ENCODE measurements at regions not wholly inside any gene's neighbourhood (a gene's known extent, or its start where the extent isn't known, plus 50 kb on each side); places are given as distances from the start of the nearest gene placed in this dataset.

GRCh38 chr12:89200217-89200616 is 152.1 kb downstream of the DUSP6 start:
- H3K36me3 ChIP-seq (ENCODE audit: insufficient read depth, low read length): no peaks in the 10 kb centered on the region
- intact Hi-C loops (cut with micrococcal nuclease; ENCODE audit: unreplicated experiment): no loop called here
- H3K27ac ChIP-seq (ENCODE audit: low read depth, low read length, poor library complexity, severe bottlenecking): no peak overlapping the region
- no peaks in the 10 kb centered on the region for H3K9me2 ChIP-seq (ENCODE audit: insufficient read depth, low read length)
- H3K4me2 ChIP-seq (ENCODE audit: low read length): no peak overlapping the region
- H3K9me3 ChIP-seq (ENCODE audit: low read length): no peaks in the 10 kb centered on the region
- CTCF ChIA-PET (ENCODE audit: unreplicated experiment): no interaction called here
- H3K4me3 ChIP-seq (ENCODE audit: low read depth, low read length, poor library complexity, severe bottlenecking): no peak overlapping the region
- POLR2A ChIA-PET: no interaction called here
- H4K20me1 ChIP-seq (ENCODE audit: insufficient read depth, low read length): no peaks in the 10 kb centered on the region
- no peak for DNase-seq (ENCODE audit: low spot score)
- no peak for TF ChIP-seq EZH2phosphoT487 (IDR thresholded peaks at IDR 0.05; ENCODE audit: borderline replicate concordance, low read depth, low read length)
- no peak for TF ChIP-seq CTCF (conservative IDR thresholded peaks at IDR 0.05; ENCODE audit: low read length)
- H3K79me2 ChIP-seq (ENCODE audit: insufficient read depth, low read depth, low read length): no peaks in the 10 kb centered on the region
- no peaks in the 10 kb centered on the region for H3K4me1 ChIP-seq (ENCODE audit: insufficient read depth, low read length, poor library complexity, severe bottlenecking)
- no TSS peak for BruUV-seq (replicated peaks)
- H2AFZ ChIP-seq (ENCODE audit: low read length): no peak overlapping the region

- CTCF ChIA-PET (ENCODE audit: unreplicated experiment): no interaction called here
- no peak overlapping the region for H3K4me2 ChIP-seq (ENCODE audit: low read length)
- no TSS peak for BruUV-seq (replicated peaks)
- H2AFZ ChIP-seq (ENCODE audit: low read length): no peak overlapping the region
- H3K4me3 ChIP-seq (ENCODE audit: low read depth, low read length, poor library complexity, severe bottlenecking): no peak overlapping the region
- intact Hi-C loops (cut with micrococcal nuclease; ENCODE audit: unreplicated experiment): no loop called here
- H3K9me2 ChIP-seq (ENCODE audit: insufficient read depth, low read length): no peaks in the 10 kb centered on the region
- no peaks in the 10 kb centered on the region for H3K36me3 ChIP-seq (ENCODE audit: insufficient read depth, low read length)
- no peak for DNase-seq (ENCODE audit: low spot score)
- POLR2A ChIA-PET: interaction anchor here (0.6 kb wide), 2 partner anchors 42 to 43 kb away, joined by 3 read pairs; no protein-coding TSS in a partner anchor
- no peak overlapping the region for H3K27ac ChIP-seq (ENCODE audit: low read depth, low read length, poor library complexity, severe bottlenecking)
- H4K20me1 ChIP-seq (ENCODE audit: insufficient read depth, low read length): no peaks in the 10 kb centered on the region
- no peaks in the 10 kb centered on the region for H3K9me3 ChIP-seq (ENCODE audit: low read length)
- no peaks in the 10 kb centered on the region for H3K4me1 ChIP-seq (ENCODE audit: insufficient read depth, low read length, poor library complexity, severe bottlenecking)
- H3K79me2 ChIP-seq (ENCODE audit: insufficient read depth, low read depth, low read length): no peaks in the 10 kb centered on the region
- TF ChIP-seq EZH2phosphoT487 (IDR thresholded peaks at IDR 0.05; ENCODE audit: borderline replicate concordance, low read depth, low read length) (no peak), CTCF (conservative IDR thresholded peaks at IDR 0.05; ENCODE audit: low read length) (no peak)
Measured at GRCh38 chr12:89195470-89195869, 156.8 kb downstream of the DUSP6 start.

GRCh38 chr12:89194683-89195082 is 157.6 kb downstream of the DUSP6 start:
- POLR2A ChIA-PET: no interaction called here
- no peaks in the 10 kb centered on the region for H4K20me1 ChIP-seq (ENCODE audit: insufficient read depth, low read length)
- no TSS peak for BruUV-seq (replicated peaks)
- no peaks in the 10 kb centered on the region for H3K4me1 ChIP-seq (ENCODE audit: insufficient read depth, low read length, poor library complexity, severe bottlenecking)
- H3K9me3 ChIP-seq (ENCODE audit: low read length): peaks cover 3% of the 10 kb centered on the region; the same call in 1 of the 2 replicates
- no peak for TF ChIP-seq CTCF (conservative IDR thresholded peaks at IDR 0.05; ENCODE audit: low read length)
- TF ChIP-seq EZH2phosphoT487 (IDR thresholded peaks at IDR 0.05; ENCODE audit: borderline replicate concordance, low read depth, low read length): no peak
- no peaks in the 10 kb centered on the region for H3K9me2 ChIP-seq (ENCODE audit: insufficient read depth, low read length)
- no peak for DNase-seq (ENCODE audit: low spot score)
- H2AFZ ChIP-seq (ENCODE audit: low read length): no peak overlapping the region
- H3K4me2 ChIP-seq (ENCODE audit: low read length): no peak overlapping the region
- H3K27ac ChIP-seq (ENCODE audit: low read depth, low read length, poor library complexity, severe bottlenecking): no peak overlapping the region
- intact Hi-C loops (cut with micrococcal nuclease; ENCODE audit: unreplicated experiment): no loop called here
- H3K36me3 ChIP-seq (ENCODE audit: insufficient read depth, low read length): no peaks in the 10 kb centered on the region
- H3K4me3 ChIP-seq (ENCODE audit: low read depth, low read length, poor library complexity, severe bottlenecking): no peak overlapping the region
- no peaks in the 10 kb centered on the region for H3K79me2 ChIP-seq (ENCODE audit: insufficient read depth, low read depth, low read length)
- CTCF ChIA-PET (ENCODE audit: unreplicated experiment): no interaction called here
